ENCODE measurements at regions not wholly inside any gene's neighbourhood (a gene's known extent, or its start where the extent isn't known, plus 50 kb on each side); places are given as distances from the start of the nearest gene placed in this dataset.

- no peak overlapping the region for H3K27ac ChIP-seq (ENCODE audit: low read length)
- no peaks in the 10 kb centered on the region for H3K36me3 ChIP-seq (ENCODE audit: control insufficient read depth in 2 of 2, insufficient read depth in 2 of 2, low read length in 2 of 2)
- no peaks in the 10 kb centered on the region for H3K4me1 ChIP-seq (ENCODE audit: control insufficient read depth, insufficient read depth, low read length)
- no peak overlapping the region for H3K4me3 ChIP-seq (ENCODE audit: low read length in 2 of 2)
- no peaks in the 10 kb centered on the region for H3K27me3 ChIP-seq (ENCODE audit: control insufficient read depth in 1 of 2, insufficient read depth in 2 of 2, low read length in 2 of 2)
- H3K9ac ChIP-seq (ENCODE audit: low read length in 2 of 2), result no peak overlapping the region
- H3K9me3 ChIP-seq (ENCODE audit: control insufficient read depth in 2 of 2, low read length in 2 of 2), result no peaks in the 10 kb centered on the region
Measured at GRCh38 chr3:152076148-152076547, 192.6 kb upstream of the MBNL1 start.

GRCh38 chr3:152079980-152080379 lies 188.7 kb upstream of the MBNL1 start:
- Histone ChIP-seq H3K9me3 (ENCODE audit: control insufficient read depth in 2 of 2, low read length in 2 of 2) (no peaks in the 10 kb centered on the region), H3K9ac (ENCODE audit: low read length in 2 of 2) (no peak overlapping the region), H3K36me3 (ENCODE audit: control insufficient read depth in 2 of 2, insufficient read depth in 2 of 2, low read length in 2 of 2) (no peaks in the 10 kb centered on the region), H3K27ac (ENCODE audit: low read length) (no peak overlapping the region), H3K27me3 (ENCODE audit: control insufficient read depth in 1 of 2, insufficient read depth in 2 of 2, low read length in 2 of 2) (no peaks in the 10 kb centered on the region), H3K4me1 (ENCODE audit: control insufficient read depth, insufficient read depth, low read length) (no peaks in the 10 kb centered on the region), H3K4me3 (ENCODE audit: low read length in 2 of 2) (no peak overlapping the region)

GRCh38 chr3:152083135-152083534 lies 185.6 kb upstream of the MBNL1 start:
- H3K9me3 ChIP-seq (ENCODE audit: control insufficient read depth in 2 of 2, low read length in 2 of 2), result no peaks in the 10 kb centered on the region
- H3K27ac ChIP-seq (ENCODE audit: low read length), result no peak overlapping the region
- no peaks in the 10 kb centered on the region for H3K4me1 ChIP-seq (ENCODE audit: control insufficient read depth, insufficient read depth, low read length)
- no peaks in the 10 kb centered on the region for H3K27me3 ChIP-seq (ENCODE audit: control insufficient read depth in 1 of 2, insufficient read depth in 2 of 2, low read length in 2 of 2)
- no peak overlapping the region for H3K4me3 ChIP-seq (ENCODE audit: low read length in 2 of 2)
- H3K36me3 ChIP-seq (ENCODE audit: control insufficient read depth in 2 of 2, insufficient read depth in 2 of 2, low read length in 2 of 2), result no peaks in the 10 kb centered on the region
- no peak overlapping the region for H3K9ac ChIP-seq (ENCODE audit: low read length in 2 of 2)

- H3K36me3 ChIP-seq (ENCODE audit: control insufficient read depth in 2 of 2, insufficient read depth in 2 of 2, low read length in 2 of 2), result no peaks in the 10 kb centered on the region
- H3K9me3 ChIP-seq (ENCODE audit: control insufficient read depth in 2 of 2, low read length in 2 of 2), result no peaks in the 10 kb centered on the region
- no peak overlapping the region for H3K27ac ChIP-seq (ENCODE audit: low read length)
- no peak overlapping the region for H3K9ac ChIP-seq (ENCODE audit: low read length in 2 of 2)
- H3K27me3 ChIP-seq (ENCODE audit: control insufficient read depth in 1 of 2, insufficient read depth in 2 of 2, low read length in 2 of 2), result no peaks in the 10 kb centered on the region
- no peak overlapping the region for H3K4me3 ChIP-seq (ENCODE audit: low read length in 2 of 2)
- H3K4me1 ChIP-seq (ENCODE audit: control insufficient read depth, insufficient read depth, low read length), result no peaks in the 10 kb centered on the region
Measured at GRCh38 chr3:152084441-152085158, 184.1 kb upstream of the MBNL1 start.

GRCh38 chr3:152087153-152087552 lies 181.6 kb upstream of the MBNL1 start:
- no peaks in the 10 kb centered on the region for H3K27me3 ChIP-seq (ENCODE audit: control insufficient read depth in 1 of 2, insufficient read depth in 2 of 2, low read length in 2 of 2)
- H3K9me3 ChIP-seq (ENCODE audit: control insufficient read depth in 2 of 2, low read length in 2 of 2), result no peaks in the 10 kb centered on the region
- H3K27ac ChIP-seq (ENCODE audit: low read length), result no peak overlapping the region
- no peaks in the 10 kb centered on the region for H3K36me3 ChIP-seq (ENCODE audit: control insufficient read depth in 2 of 2, insufficient read depth in 2 of 2, low read length in 2 of 2)
- H3K4me3 ChIP-seq (ENCODE audit: low read length in 2 of 2), result no peak overlapping the region
- H3K4me1 ChIP-seq (ENCODE audit: control insufficient read depth, insufficient read depth, low read length), result no peaks in the 10 kb centered on the region
- H3K9ac ChIP-seq (ENCODE audit: low read length in 2 of 2), result no peak overlapping the region

- no peaks in the 10 kb centered on the region for H3K4me1 ChIP-seq (ENCODE audit: control insufficient read depth, insufficient read depth, low read length)
- no peak overlapping the region for H3K27ac ChIP-seq (ENCODE audit: low read length)
- H3K36me3 ChIP-seq (ENCODE audit: control insufficient read depth in 2 of 2, insufficient read depth in 2 of 2, low read length in 2 of 2), result no peaks in the 10 kb centered on the region
- no peak overlapping the region for H3K4me3 ChIP-seq (ENCODE audit: low read length in 2 of 2)
- H3K9ac ChIP-seq (ENCODE audit: low read length in 2 of 2), result no peak overlapping the region
- H3K27me3 ChIP-seq (ENCODE audit: control insufficient read depth in 1 of 2, insufficient read depth in 2 of 2, low read length in 2 of 2), result no peaks in the 10 kb centered on the region
- H3K9me3 ChIP-seq (ENCODE audit: control insufficient read depth in 2 of 2, low read length in 2 of 2), result no peaks in the 10 kb centered on the region
Measured at GRCh38 chr3:152089528-152089927, 179.2 kb upstream of the MBNL1 start.

GRCh38 chr3:152091725-152092124 lies 177.0 kb upstream of the MBNL1 start:
- peaks cover 10% of the 10 kb centered on the region for H3K4me1 ChIP-seq (ENCODE audit: control insufficient read depth, insufficient read depth, low read length)
- H3K27ac ChIP-seq (ENCODE audit: low read length), result no peak overlapping the region
- no peak overlapping the region for H3K4me3 ChIP-seq (ENCODE audit: low read length in 2 of 2)
- no peaks in the 10 kb centered on the region for H3K9me3 ChIP-seq (ENCODE audit: control insufficient read depth in 2 of 2, low read length in 2 of 2)
- H3K27me3 ChIP-seq (ENCODE audit: control insufficient read depth in 1 of 2, insufficient read depth in 2 of 2, low read length in 2 of 2), result no peaks in the 10 kb centered on the region
- no peaks in the 10 kb centered on the region for H3K36me3 ChIP-seq (ENCODE audit: control insufficient read depth in 2 of 2, insufficient read depth in 2 of 2, low read length in 2 of 2)
- H3K9ac ChIP-seq (ENCODE audit: low read length in 2 of 2), result no peak overlapping the region

- no peak overlapping the region for H3K27ac ChIP-seq (ENCODE audit: low read length)
- H3K9me3 ChIP-seq (ENCODE audit: control insufficient read depth in 2 of 2, low read length in 2 of 2), result no peaks in the 10 kb centered on the region
- no peaks in the 10 kb centered on the region for H3K27me3 ChIP-seq (ENCODE audit: control insufficient read depth in 1 of 2, insufficient read depth in 2 of 2, low read length in 2 of 2)
- H3K4me1 ChIP-seq (ENCODE audit: control insufficient read depth, insufficient read depth, low read length), result peaks cover 13% of the 10 kb centered on the region
- H3K4me3 ChIP-seq (ENCODE audit: low read length in 2 of 2), result no peak overlapping the region
- no peaks in the 10 kb centered on the region for H3K36me3 ChIP-seq (ENCODE audit: control insufficient read depth in 2 of 2, insufficient read depth in 2 of 2, low read length in 2 of 2)
- H3K9ac ChIP-seq (ENCODE audit: low read length in 2 of 2), result no peak overlapping the region
Measured at GRCh38 chr3:152093901-152094300, 174.8 kb upstream of the MBNL1 start.

GRCh38 chr3:152094406-152094805 lies 174.3 kb upstream of the MBNL1 start:
- Histone ChIP-seq H3K36me3 (ENCODE audit: control insufficient read depth in 2 of 2, insufficient read depth in 2 of 2, low read length in 2 of 2) (no peaks in the 10 kb centered on the region), H3K27ac (ENCODE audit: low read length) (no peak overlapping the region)

GRCh38 chr3:152095472-152095871 lies 173.3 kb upstream of the MBNL1 start:
- peaks cover 13% of the 10 kb centered on the region for H3K4me1 ChIP-seq (ENCODE audit: control insufficient read depth, insufficient read depth, low read length)
- H3K36me3 ChIP-seq (ENCODE audit: control insufficient read depth in 2 of 2, insufficient read depth in 2 of 2, low read length in 2 of 2), result no peaks in the 10 kb centered on the region
- H3K4me3 ChIP-seq (ENCODE audit: low read length in 2 of 2), result no peak overlapping the region
- no peaks in the 10 kb centered on the region for H3K27me3 ChIP-seq (ENCODE audit: control insufficient read depth in 1 of 2, insufficient read depth in 2 of 2, low read length in 2 of 2)
- no peaks in the 10 kb centered on the region for H3K9me3 ChIP-seq (ENCODE audit: control insufficient read depth in 2 of 2, low read length in 2 of 2)
- peak overlapping the region; percentile 81 for H3K27ac ChIP-seq (ENCODE audit: low read length)
- no peak overlapping the region for H3K9ac ChIP-seq (ENCODE audit: low read length in 2 of 2)

More at GRCh38 chr3:152094406-152094805, 174.3 kb upstream of the MBNL1 start:
- Histone ChIP-seq H3K4me1 (ENCODE audit: control insufficient read depth, insufficient read depth, low read length) (peaks cover 13% of the 10 kb centered on the region), H3K27me3 (ENCODE audit: control insufficient read depth in 1 of 2, insufficient read depth in 2 of 2, low read length in 2 of 2) (no peaks in the 10 kb centered on the region), H3K9ac (ENCODE audit: low read length in 2 of 2) (no peak overlapping the region), H3K4me3 (ENCODE audit: low read length in 2 of 2) (no peak overlapping the region), H3K9me3 (ENCODE audit: control insufficient read depth in 2 of 2, low read length in 2 of 2) (no peaks in the 10 kb centered on the region)

- no peak overlapping the region for H3K9ac ChIP-seq (ENCODE audit: low read length in 2 of 2)
- H3K4me3 ChIP-seq (ENCODE audit: low read length in 2 of 2), result no peak overlapping the region
- peak overlapping the region; percentile 81 for H3K27ac ChIP-seq (ENCODE audit: low read length)
- H3K36me3 ChIP-seq (ENCODE audit: control insufficient read depth in 2 of 2, insufficient read depth in 2 of 2, low read length in 2 of 2), result no peaks in the 10 kb centered on the region
- no peaks in the 10 kb centered on the region for H3K9me3 ChIP-seq (ENCODE audit: control insufficient read depth in 2 of 2, low read length in 2 of 2)
- H3K27me3 ChIP-seq (ENCODE audit: control insufficient read depth in 1 of 2, insufficient read depth in 2 of 2, low read length in 2 of 2), result no peaks in the 10 kb centered on the region
- H3K4me1 ChIP-seq (ENCODE audit: control insufficient read depth, insufficient read depth, low read length), result peaks cover 13% of the 10 kb centered on the region
Measured at GRCh38 chr3:152096280-152096906, 172.3 kb upstream of the MBNL1 start.
